Head of caudate nucleus (tissue), 42 donors: ENCODE measurements at regions not wholly inside any gene's neighbourhood (a gene's known extent, or its start where the extent isn't known, plus 50 kb on each side); places are given as distances from the start of the nearest gene placed in this dataset.

ENCODE experiments used
- DNase-seq, 42 donors: peaks; one replicate each; pipeline versions ENCODE4 v3.0.0 to v3.0.0-alpha.2; 2020 to 2021; ENCODE audit warnings: mixed read lengths in 7 of 42
- intact Hi-C: fragments of 100-400 bp; cut with DNase I; formaldehyde crosslinking; loops from one replicate; pipeline ENCODE4 v1.15.0; 2022

- intact Hi-C loops, result no loop called here
- DNase-seq, result no peak
Measured at GRCh38 chr3:181075098-181075497, 85.6 kb upstream of the DNAJC19 start.

- intact Hi-C loops, result no loop called here
- no peak for DNase-seq
Measured at GRCh38 chr3:181066143-181067087, 76.9 kb upstream of the DNAJC19 start.

- no peak for DNase-seq
- intact Hi-C loops, result no loop called here
Measured at GRCh38 chr3:181056136-181056732, 66.7 kb upstream of the DNAJC19 start.

- DNase-seq, result no peak
- intact Hi-C loops, result no loop called here
Measured at GRCh38 chr3:181054538-181054937, 65.0 kb upstream of the DNAJC19 start.

GRCh38 chr3:181052256-181052655, 62.7 kb upstream of the DNAJC19 start:
- no peak for DNase-seq
- intact Hi-C loops, result no loop called here

- DNase-seq, result no peak
- intact Hi-C loops, result no loop called here
Measured at GRCh38 chr3:181050738-181051137, 61.2 kb upstream of the DNAJC19 start.

- intact Hi-C loops, result no loop called here
- no peak for DNase-seq
Measured at GRCh38 chr3:181040030-181040429, 50.5 kb upstream of the DNAJC19 start.
